Fibroblast of mammary gland (primary cell): ENCODE measurements at regions not wholly inside any gene's neighbourhood (a gene's known extent, or its start where the extent isn't known, plus 50 kb on each side); places are given as distances from the start of the nearest gene placed in this dataset.

ENCODE experiments used
- DNase-seq: peaks from one replicate; pipeline ENCODE4 v3.0.0-alpha.2; 2010; ENCODE audit warnings: low read depth
- H3K4me3 ChIP-seq: 2 replicates; pipeline ENCODE4 v1.5.1; 2011; ENCODE audit warnings: low read depth, mild to moderate bottlenecking, low read length, moderate library complexity; ENCODE audit not compliant: control insufficient read depth
- CTCF ChIP-seq: conservative IDR thresholded peaks from 2 replicates; pipeline ENCODE4 v1.5.1; 2011; ENCODE audit warnings: low read depth, low read length, inconsistent platforms; ENCODE audit not compliant: control insufficient read depth, insufficient read depth

GRCh38 chr4:32042486-32043247, 1322.5 kb downstream of the PCDH7 start:
- DNase-seq, result no peak
- no peak overlapping the region for H3K4me3 ChIP-seq
- TF ChIP-seq CTCF, result no peak

GRCh38 chr4:32043248-32043633, 1323.1 kb downstream of the PCDH7 start:
- H3K4me3 ChIP-seq, result no peak overlapping the region
- no peak for DNase-seq
- no peak for TF ChIP-seq CTCF

- no peak for TF ChIP-seq CTCF
- H3K4me3 ChIP-seq, result no peak overlapping the region
- no peak for DNase-seq
Observed at GRCh38 chr4:32061916-32062315, 1341.7 kb downstream of the PCDH7 start.

GRCh38 chr4:32073542-32073941, 1353.4 kb downstream of the PCDH7 start:
- DNase-seq, result no peak
- TF ChIP-seq CTCF, result no peak
- no peak overlapping the region for H3K4me3 ChIP-seq

GRCh38 chr4:32087211-32087610, 1367.0 kb downstream of the PCDH7 start:
- TF ChIP-seq CTCF, result no peak
- DNase-seq, result no peak
- H3K4me3 ChIP-seq, result no peak overlapping the region

GRCh38 chr4:32094987-32095386, 1374.8 kb downstream of the PCDH7 start:
- no peak overlapping the region for H3K4me3 ChIP-seq
- no peak for TF ChIP-seq CTCF
- DNase-seq, result no peak
